Tibial artery (tissue), 4 donors: ENCODE measurements at regions not wholly inside any gene's neighbourhood (a gene's known extent, or its start where the extent isn't known, plus 50 kb on each side); places are given as distances from the start of the nearest gene placed in this dataset.

ENCODE experiments used
- DNase-seq, 2 donors: peaks; one replicate each; pipeline ENCODE4 v3.0.0-alpha.2; 2019
- H3K27ac ChIP-seq, 2 donors: fragments of 200-600 bp; sonication (generic) in 1 of 2; 1 replicate in 1 of 2; 2 replicates in 1 of 2; pipeline ENCODE4 v1.5.1; 2018 to 2019; ENCODE audit warnings: mild to moderate bottlenecking in 1 of 2
- H3K27me3 ChIP-seq, 2 donors: fragments of 200-600 bp; sonication (generic) in 1 of 2; one replicate each; pipeline versions ENCODE4 v1.5.1 to v1.6.0; 2016 to 2019
- H3K36me3 ChIP-seq, 3 donors: fragments of 200-600 bp; sonication (generic) in 2 of 3; one replicate each; pipeline ENCODE4 v1.5.1; 2016 to 2019; ENCODE audit warnings: mild to moderate bottlenecking in 2 of 3
- H3K4me1 ChIP-seq, 4 donors: fragments of 200-600 bp; sonication (generic) in 2 of 4; 1 replicate in 3 of 4; 2 replicates in 1 of 4; pipeline ENCODE4 v1.5.1; 2016 to 2019
- H3K4me3 ChIP-seq, 2 donors: fragments of 200-600 bp; sonication (generic) in 1 of 2; 1 replicate in 1 of 2; 2 replicates in 1 of 2; pipeline ENCODE4 v1.5.1; 2018 to 2019; ENCODE audit warnings: mild to moderate bottlenecking in 2 of 2
- H3K9me3 ChIP-seq, 3 donors: fragments of 200-600 bp; sonication (generic) in 1 of 3; one replicate each; pipeline ENCODE4 v1.5.1; 2016 to 2019
- intact Hi-C: fragments of 100-400 bp; cut with DNase I; formaldehyde crosslinking; loops from one replicate; pipeline ENCODE4 v1.15.0; 2023; ENCODE audit warnings: low total_unique reads
- TF ChIP-seq, protein P1 (sequence below), 2 experiments: fragments of 200-600 bp in 1 of 2; fragments of 450-650 bp in 1 of 2; IDR thresholded peaks; one replicate each; pipeline ENCODE4 v1.5.1; 2017 to 2019; ENCODE audit warnings: antibody characterized with exemption in 2 of 2, mild to moderate bottlenecking in 1 of 2, moderate library complexity in 1 of 2

DNA sequence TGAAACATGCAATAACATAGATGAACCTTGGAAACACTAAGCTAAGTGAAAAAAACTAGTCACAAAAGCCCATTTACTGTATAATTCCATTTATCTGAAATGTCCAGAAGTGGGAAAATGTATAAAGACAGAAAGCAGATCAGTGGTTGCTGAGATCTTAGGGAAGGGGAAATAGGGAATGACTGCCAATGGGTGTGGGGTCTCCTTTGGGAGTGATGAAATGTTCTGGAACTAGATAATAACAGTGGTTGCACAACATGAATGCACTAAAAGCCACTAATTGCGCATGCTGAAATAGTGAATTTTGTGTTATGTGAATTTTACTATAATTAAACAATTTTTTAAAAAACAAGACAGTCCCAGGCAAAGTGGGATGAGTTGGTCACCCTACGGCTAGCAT, 472.8 kb downstream of the CCDC171 start:
- H3K27ac ChIP-seq: no peak overlapping the region
- H3K4me1 ChIP-seq: no peaks in the 10 kb centered on the region
- DNase-seq: no peak
- H3K4me3 ChIP-seq: no peak overlapping the region
- no peaks in the 10 kb centered on the region for H3K36me3 ChIP-seq
- TF ChIP-seq, protein P1, sequence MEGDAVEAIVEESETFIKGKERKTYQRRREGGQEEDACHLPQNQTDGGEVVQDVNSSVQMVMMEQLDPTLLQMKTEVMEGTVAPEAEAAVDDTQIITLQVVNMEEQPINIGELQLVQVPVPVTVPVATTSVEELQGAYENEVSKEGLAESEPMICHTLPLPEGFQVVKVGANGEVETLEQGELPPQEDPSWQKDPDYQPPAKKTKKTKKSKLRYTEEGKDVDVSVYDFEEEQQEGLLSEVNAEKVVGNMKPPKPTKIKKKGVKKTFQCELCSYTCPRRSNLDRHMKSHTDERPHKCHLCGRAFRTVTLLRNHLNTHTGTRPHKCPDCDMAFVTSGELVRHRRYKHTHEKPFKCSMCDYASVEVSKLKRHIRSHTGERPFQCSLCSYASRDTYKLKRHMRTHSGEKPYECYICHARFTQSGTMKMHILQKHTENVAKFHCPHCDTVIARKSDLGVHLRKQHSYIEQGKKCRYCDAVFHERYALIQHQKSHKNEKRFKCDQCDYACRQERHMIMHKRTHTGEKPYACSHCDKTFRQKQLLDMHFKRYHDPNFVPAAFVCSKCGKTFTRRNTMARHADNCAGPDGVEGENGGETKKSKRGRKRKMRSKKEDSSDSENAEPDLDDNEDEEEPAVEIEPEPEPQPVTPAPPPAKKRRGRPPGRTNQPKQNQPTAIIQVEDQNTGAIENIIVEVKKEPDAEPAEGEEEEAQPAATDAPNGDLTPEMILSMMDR (IDR thresholded peaks at IDR 0.05): no peak
- H3K27me3 ChIP-seq: no peaks in the 10 kb centered on the region
- intact Hi-C loops: no loop called here
- no peaks in the 10 kb centered on the region for H3K9me3 ChIP-seq

DNA sequence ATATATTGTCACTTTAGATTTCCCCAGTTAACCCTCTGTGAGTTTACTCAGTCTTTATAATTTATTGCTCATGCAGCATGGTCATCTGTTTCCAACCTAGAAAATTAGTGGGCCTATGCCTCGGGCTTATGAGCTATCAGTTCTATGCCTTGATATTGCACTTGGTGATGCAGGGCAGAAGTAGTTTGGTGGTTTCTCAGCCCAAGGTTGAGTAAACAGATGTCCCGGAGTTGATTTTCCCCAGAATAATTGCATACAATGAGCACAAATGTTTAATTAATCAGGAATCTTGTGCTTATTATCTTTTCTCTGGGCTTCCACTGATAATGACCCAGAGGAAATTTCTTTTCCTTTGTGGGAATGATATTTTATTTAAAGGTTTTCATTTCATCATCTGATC, 474.0 kb downstream of the CCDC171 start:
- intact Hi-C loops: no loop called here
- H3K4me1 ChIP-seq: peaks cover 0 to 4% (median 0%) of the 10 kb centered on the region in 4 donors
- TF ChIP-seq, protein P1 (IDR thresholded peaks at IDR 0.05): no peak
- no peak overlapping the region for H3K4me3 ChIP-seq
- no peaks in the 10 kb centered on the region for H3K27me3 ChIP-seq
- DNase-seq: no peak
- no peak overlapping the region for H3K27ac ChIP-seq
- no peaks in the 10 kb centered on the region for H3K36me3 ChIP-seq
- H3K9me3 ChIP-seq: no peaks in the 10 kb centered on the region

DNA sequence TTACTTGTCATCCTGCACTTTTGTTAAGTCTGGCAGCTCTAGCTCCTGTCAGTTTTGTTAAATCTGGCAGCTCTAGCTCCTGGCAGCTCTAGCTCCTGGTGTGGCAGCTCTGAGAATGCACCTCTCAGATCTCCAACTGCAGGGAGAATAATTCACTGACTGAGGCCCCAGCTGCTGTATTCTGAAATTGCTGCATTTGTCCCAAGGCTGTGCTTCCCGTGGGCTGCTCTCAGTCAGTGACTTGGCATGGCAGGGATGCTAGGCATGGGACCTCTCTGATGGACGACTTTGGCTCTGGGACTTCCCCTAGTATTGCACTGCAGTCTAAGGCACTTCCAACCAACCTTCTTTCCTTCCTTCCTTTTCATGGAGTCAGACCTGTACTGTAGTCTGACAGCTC, 475.7 kb downstream of the CCDC171 start:
- Histone ChIP-seq H3K9me3 (no peaks in the 10 kb centered on the region), H3K4me3 (no peak overlapping the region), H3K36me3 (no peaks in the 10 kb centered on the region), H3K27ac (no peak overlapping the region), H3K4me1 (peaks cover 0 to 12% (median 0%) of the 10 kb centered on the region in 4 donors), H3K27me3 (no peaks in the 10 kb centered on the region)
- DNase-seq: no peak
- TF ChIP-seq, protein P1 (IDR thresholded peaks at IDR 0.05): no peak
- intact Hi-C loops: no loop called here

DNA sequence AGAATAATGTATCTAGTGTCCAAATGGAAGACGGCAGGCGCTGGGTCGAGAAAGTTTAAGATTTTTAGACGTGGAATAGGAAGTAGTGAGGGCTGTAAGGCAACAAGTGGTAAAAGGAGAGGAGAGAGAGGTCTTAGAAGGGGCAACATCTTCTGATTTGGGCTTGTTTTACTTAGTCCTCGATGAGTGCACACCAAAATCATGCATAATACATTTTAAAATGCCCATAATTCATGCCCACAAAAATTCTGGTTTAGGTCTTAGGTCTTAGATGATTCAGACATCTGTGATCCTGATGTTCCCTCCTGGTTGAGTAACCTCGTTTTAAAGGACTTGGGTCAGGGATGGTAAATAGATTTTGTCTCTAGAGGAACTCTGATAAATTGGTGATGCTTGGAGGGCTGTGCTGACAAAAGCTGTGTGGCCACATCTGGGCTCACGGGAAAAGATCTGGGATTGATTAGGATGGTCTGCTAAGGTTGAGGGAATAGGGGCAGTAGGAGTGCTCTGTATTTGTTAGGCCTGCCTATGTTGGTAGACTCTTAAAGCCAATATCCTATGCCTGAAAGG, 476.3 kb downstream of the CCDC171 start:
- H3K27ac ChIP-seq: no peak overlapping the region
- intact Hi-C loops: no loop called here
- peaks cover 0 to 12% (median 0%) of the 10 kb centered on the region in 4 donors for H3K4me1 ChIP-seq
- no peak overlapping the region for H3K4me3 ChIP-seq
- H3K36me3 ChIP-seq: no peaks in the 10 kb centered on the region
- no peaks in the 10 kb centered on the region for H3K9me3 ChIP-seq
- no peak for DNase-seq
- TF ChIP-seq, protein P1 (IDR thresholded peaks at IDR 0.05): no peak
- no peaks in the 10 kb centered on the region for H3K27me3 ChIP-seq

DNA sequence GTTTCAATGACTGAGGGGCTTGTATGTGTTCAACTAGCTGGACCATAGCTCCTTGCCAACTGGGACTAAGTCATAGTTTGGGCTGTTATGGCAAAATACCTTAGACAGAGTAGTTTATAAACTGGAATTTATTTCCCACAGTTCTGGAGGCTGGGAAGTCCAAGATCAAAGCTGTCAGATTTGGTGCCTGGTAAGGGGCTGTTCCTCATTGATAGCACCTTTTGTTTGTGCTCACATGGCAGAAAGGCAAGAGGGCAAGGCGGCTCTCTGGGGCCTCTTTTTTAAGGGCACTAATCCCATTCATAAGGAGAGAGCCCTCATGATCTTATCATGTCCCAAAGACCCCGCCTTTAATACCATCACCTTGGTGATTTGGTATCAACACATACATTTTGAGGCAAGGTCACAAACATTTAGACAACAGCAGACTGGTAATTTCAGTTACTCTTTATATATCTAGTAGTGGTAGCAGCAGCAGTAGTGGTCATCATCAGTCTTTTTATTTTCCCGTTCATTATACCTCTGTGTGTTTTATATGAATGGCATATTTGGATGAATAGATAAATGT, 477.0 kb downstream of the CCDC171 start:
- peaks cover 0 to 12% (median 0%) of the 10 kb centered on the region in 4 donors for H3K4me1 ChIP-seq
- TF ChIP-seq, protein P1 (IDR thresholded peaks at IDR 0.05): no peak
- H3K9me3 ChIP-seq: no peaks in the 10 kb centered on the region
- no peak overlapping the region for H3K27ac ChIP-seq
- no peak overlapping the region for H3K4me3 ChIP-seq
- no peaks in the 10 kb centered on the region for H3K27me3 ChIP-seq
- no peaks in the 10 kb centered on the region for H3K36me3 ChIP-seq
- DNase-seq: no peak
- intact Hi-C loops: no loop called here
